HG03280 (cell line): ENCODE measurements at regions not wholly inside any gene's neighbourhood (a gene's known extent, or its start where the extent isn't known, plus 50 kb on each side); places are given as distances from the start of the nearest gene placed in this dataset.

ENCODE experiments used
- ATAC-seq: cut with Tn5 transposase; IDR thresholded peaks from one replicate; pipeline ENCODE4 v1.9.1; 2021; ENCODE audit warnings: mild to moderate bottlenecking, moderate library complexity; ENCODE audit not compliant: unreplicated experiment

GRCh38 chr13:31895691-31896090 lies 135.9 kb upstream of the FRY start:
- no peak for ATAC-seq

GRCh38 chr13:31896427-31896826 lies 135.1 kb upstream of the FRY start:
- no peak for ATAC-seq

- no peak for ATAC-seq
These were observed 133.0 kb upstream of the FRY start for GRCh38 chr13:31898378-31899071.

GRCh38 chr13:31901985-31902384 lies 129.6 kb upstream of the FRY start:
- no peak for ATAC-seq

GRCh38 chr13:31903111-31903815 lies 128.3 kb upstream of the FRY start:
- ATAC-seq = no peak

GRCh38 chr13:31904941-31905824 lies 126.4 kb upstream of the FRY start:
- ATAC-seq = no peak

GRCh38 chr13:31905961-31906360 lies 125.6 kb upstream of the FRY start:
- ATAC-seq = no peak

GRCh38 chr13:31908696-31909411 lies 122.7 kb upstream of the FRY start:
- no peak for ATAC-seq

- no peak for ATAC-seq
These were observed 121.6 kb upstream of the FRY start for GRCh38 chr13:31909864-31910551.

- no peak for ATAC-seq
These were observed 120.9 kb upstream of the FRY start for GRCh38 chr13:31910633-31911032.

- ATAC-seq = no peak
These were observed 118.8 kb upstream of the FRY start for GRCh38 chr13:31912647-31913401.

- no peak for ATAC-seq
These were observed 118.1 kb upstream of the FRY start for GRCh38 chr13:31913459-31913858.

- ATAC-seq = no peak
These were observed 116.7 kb upstream of the FRY start for GRCh38 chr13:31914843-31915242.

GRCh38 chr13:31918707-31919106 lies 112.9 kb upstream of the FRY start:
- ATAC-seq = no peak

GRCh38 chr13:31919241-31919640 lies 112.3 kb upstream of the FRY start:
- no peak for ATAC-seq

- ATAC-seq = no peak
These were observed 111.4 kb upstream of the FRY start for GRCh38 chr13:31919971-31920726.

GRCh38 chr13:31920727-31921100 lies 110.9 kb upstream of the FRY start:
- ATAC-seq = no peak

- ATAC-seq = no peak
These were observed 108.8 kb upstream of the FRY start for GRCh38 chr13:31922724-31923123.

- ATAC-seq = no peak
These were observed 108.3 kb upstream of the FRY start for GRCh38 chr13:31923134-31923763.
